Stimulated activated naive CD4-positive, alpha-beta T cell (primary cell): ENCODE measurements at regions not wholly inside any gene's neighbourhood (a gene's known extent, or its start where the extent isn't known, plus 50 kb on each side); places are given as distances from the start of the nearest gene placed in this dataset.
"Not testable (repeated sequence)": the region's sequence is repeated elsewhere in the genome, so short reads cannot be mapped to it uniquely, and the experiment has no call there.

Experiments used
- DNase-seq, 6 experiments: peaks; one replicate each; lab custom pipeline; 2025; lab: John Stamatoyannopoulos, UW

- not testable (repeated sequence) for DNase-seq
Measured at GRCh38 chr2:57707794-57708193, 338.8 kb upstream of the VRK2 start.

GRCh38 chr2:57711991-57712390 is 334.6 kb upstream of the VRK2 start:
- DNase-seq: no peak

GRCh38 chr2:57720728-57721627 is 325.6 kb upstream of the VRK2 start:
- DNase-seq: peak in 4 of 6 experiments; percentile 2 to 23 (median 8)

GRCh38 chr2:57725337-57725947 is 321.2 kb upstream of the VRK2 start:
- no peak for DNase-seq

- no peak for DNase-seq
Measured at GRCh38 chr2:57726294-57726693, 320.3 kb upstream of the VRK2 start.

- DNase-seq: no peak
Measured at GRCh38 chr2:57728691-57729090, 317.9 kb upstream of the VRK2 start.

GRCh38 chr2:57733956-57734355 is 312.6 kb upstream of the VRK2 start:
- no peak for DNase-seq

- DNase-seq: no peak
Measured at GRCh38 chr2:57740891-57741290, 305.7 kb upstream of the VRK2 start.

GRCh38 chr2:57753636-57754035 is 293.0 kb upstream of the VRK2 start:
- no peak for DNase-seq

GRCh38 chr2:57758686-57759085 is 287.9 kb upstream of the VRK2 start:
- no peak for DNase-seq

GRCh38 chr2:57759131-57759530 is 287.5 kb upstream of the VRK2 start:
- no peak for DNase-seq

- peak; percentile 30 to 72 (median 50) for DNase-seq
Measured at GRCh38 chr2:57759822-57760300, 286.7 kb upstream of the VRK2 start.

- no peak for DNase-seq
Measured at GRCh38 chr2:57760381-57760801, 286.2 kb upstream of the VRK2 start.

GRCh38 chr2:57776916-57777315 is 269.7 kb upstream of the VRK2 start:
- DNase-seq: no peak

GRCh38 chr2:57782587-57782986 is 264.0 kb upstream of the VRK2 start:
- DNase-seq: no peak

- no peak for DNase-seq
Measured at GRCh38 chr2:57793310-57793709, 253.3 kb upstream of the VRK2 start.

GRCh38 chr2:57796527-57796926 is 250.1 kb upstream of the VRK2 start:
- no peak for DNase-seq

- no peak for DNase-seq
Measured at GRCh38 chr2:57798346-57798745, 248.3 kb upstream of the VRK2 start.

GRCh38 chr2:57802243-57802642 is 244.4 kb upstream of the VRK2 start:
- DNase-seq: no peak

GRCh38 chr2:57804971-57805370 is 241.6 kb upstream of the VRK2 start:
- DNase-seq: no peak

GRCh38 chr2:57806449-57806968 is 240.1 kb upstream of the VRK2 start:
- DNase-seq: no peak

GRCh38 chr2:57809230-57809629 is 237.4 kb upstream of the VRK2 start:
- DNase-seq: no peak

- DNase-seq: no peak
Measured at GRCh38 chr2:57821088-57821487, 225.5 kb upstream of the VRK2 start.
